GM21786 (cell line): ENCODE measurements at regions not wholly inside any gene's neighbourhood (a gene's known extent, or its start where the extent isn't known, plus 50 kb on each side); places are given as distances from the start of the nearest gene placed in this dataset.

Experiments used
- ATAC-seq: cut with Tn5 transposase; IDR thresholded peaks from one replicate; pipeline ENCODE4 v1.9.1; 2021; ENCODE audit not compliant: unreplicated experiment

GRCh38 chr13:55403887-55404487 is 1736.7 kb upstream of the PRR20A start:
- ATAC-seq = no peak

- no peak for ATAC-seq
Observed at GRCh38 chr13:55410398-55411330, 1730.1 kb upstream of the PRR20A start.

GRCh38 chr13:55418095-55418494 is 1722.6 kb upstream of the PRR20A start:
- ATAC-seq = no peak

GRCh38 chr13:55432814-55433213 is 1707.9 kb upstream of the PRR20A start:
- no peak for ATAC-seq

- ATAC-seq = no peak
Observed at GRCh38 chr13:55437162-55437561, 1703.6 kb upstream of the PRR20A start.

- ATAC-seq = no peak
Observed at GRCh38 chr13:55439450-55439849, 1701.3 kb upstream of the PRR20A start.

GRCh38 chr13:55440465-55441085 is 1700.1 kb upstream of the PRR20A start:
- no peak for ATAC-seq

- ATAC-seq = no peak
Observed at GRCh38 chr13:55464222-55464621, 1676.5 kb upstream of the PRR20A start.

- ATAC-seq = no peak
Observed at GRCh38 chr13:55467476-55467875, 1673.2 kb upstream of the PRR20A start.

- ATAC-seq = no peak
Observed at GRCh38 chr13:55483626-55484158, 1657.0 kb upstream of the PRR20A start.

GRCh38 chr13:55493297-55493696 is 1647.4 kb upstream of the PRR20A start:
- ATAC-seq = no peak

GRCh38 chr13:55497486-55497885 is 1643.2 kb upstream of the PRR20A start:
- ATAC-seq = no peak

GRCh38 chr13:55500694-55501093 is 1640.0 kb upstream of the PRR20A start:
- no peak for ATAC-seq

- ATAC-seq = no peak
Observed at GRCh38 chr13:55516610-55517009, 1624.1 kb upstream of the PRR20A start.

GRCh38 chr13:55517312-55517711 is 1623.4 kb upstream of the PRR20A start:
- no peak for ATAC-seq

- ATAC-seq = no peak
Observed at GRCh38 chr13:55528434-55528833, 1612.3 kb upstream of the PRR20A start.

GRCh38 chr13:55534306-55534705 is 1606.4 kb upstream of the PRR20A start:
- ATAC-seq = no peak

GRCh38 chr13:55538424-55538823 is 1602.3 kb upstream of the PRR20A start:
- no peak for ATAC-seq

- ATAC-seq = no peak
Observed at GRCh38 chr13:55543053-55543452, 1597.7 kb upstream of the PRR20A start.

GRCh38 chr13:55550624-55551023 is 1590.1 kb upstream of the PRR20A start:
- no peak for ATAC-seq

GRCh38 chr13:55553701-55554100 is 1587.0 kb upstream of the PRR20A start:
- ATAC-seq = no peak

- ATAC-seq = no peak
Observed at GRCh38 chr13:55554741-55555140, 1586.0 kb upstream of the PRR20A start.
